Loucy (cell line): ENCODE measurements at regions not wholly inside any gene's neighbourhood (a gene's known extent, or its start where the extent isn't known, plus 50 kb on each side); places are given as distances from the start of the nearest gene placed in this dataset.

Source experiments
- H2AFZ ChIP-seq: fragments of 200-600 bp; sonication (generic); 2 replicates; pipeline ENCODE4 v1.6.0; 2016; ENCODE audit warnings: antibody characterized with exemption, mild to moderate bottlenecking, low read length, moderate library complexity
- H3F3A ChIP-seq: fragments of 200-600 bp; 2 replicates; pipeline ENCODE4 v1.6.0; 2016; ENCODE audit warnings: antibody characterized with exemption, low read depth, mild to moderate bottlenecking
- H3K27me3 ChIP-seq: fragments of 200-600 bp; sonication (generic); 2 replicates; pipeline ENCODE4 v1.6.1; 2014; ENCODE audit warnings: low read length, mild to moderate bottlenecking; ENCODE audit not compliant: insufficient read depth, poor library complexity, severe bottlenecking
- H3K36me3 ChIP-seq: fragments of 200-600 bp; sonication (generic); 2 replicates; pipeline ENCODE4 v1.6.1; 2016; ENCODE audit warnings: low read length; ENCODE audit not compliant: insufficient read depth
- H3K4me1 ChIP-seq: fragments of 200-600 bp; sonication (generic); 2 replicates; pipeline ENCODE4 v1.5.1; 2014; ENCODE audit warnings: low read length, mild to moderate bottlenecking; ENCODE audit not compliant: insufficient read depth, poor library complexity, severe bottlenecking
- H3K4me2 ChIP-seq: fragments of 200-600 bp; sonication (generic); 2 replicates; pipeline ENCODE4 v1.6.0; 2014; ENCODE audit warnings: antibody characterized with exemption, low read length, low read depth, mild to moderate bottlenecking; ENCODE audit not compliant: poor library complexity, severe bottlenecking
- H3K4me3 ChIP-seq: fragments of 200-600 bp; sonication (generic); 2 replicates; pipeline ENCODE4 v1.5.1; 2014; ENCODE audit warnings: low read length, mild to moderate bottlenecking, mixed read lengths; ENCODE audit not compliant: poor library complexity, severe bottlenecking
- H3K79me2 ChIP-seq: fragments of 200-600 bp; sonication (generic); 2 replicates; pipeline ENCODE4 v1.6.1; 2014; ENCODE audit warnings: low read length; ENCODE audit not compliant: insufficient read depth
- H3K9ac ChIP-seq: fragments of 200-600 bp; sonication (generic); 2 replicates; pipeline ENCODE4 v1.6.0; 2014; ENCODE audit warnings: mild to moderate bottlenecking, low read depth, low read length, moderate library complexity; ENCODE audit not compliant: poor library complexity, severe bottlenecking
- H3K9me2 ChIP-seq: fragments of 200-600 bp; sonication (generic); replicated peaks from 2 replicates; pipeline ENCODE4 v1.6.1; 2016; ENCODE audit warnings: low read depth, low read length, mixed read lengths
- H3K9me3 ChIP-seq: fragments of 200-600 bp; sonication (generic); 2 replicates; pipeline ENCODE4 v1.6.1; 2014; ENCODE audit warnings: mild to moderate bottlenecking, antibody characterized with exemption, low read length, low read depth; ENCODE audit not compliant: insufficient read depth
- H4K20me1 ChIP-seq: fragments of 200-600 bp; sonication (generic); 2 replicates; pipeline ENCODE4 v1.6.0; 2014; ENCODE audit warnings: antibody characterized with exemption, low read length, mild to moderate bottlenecking; ENCODE audit not compliant: insufficient read depth, poor library complexity, severe bottlenecking
- CTCF ChIP-seq: fragments of 200-600 bp; sonication (generic); conservative IDR thresholded peaks from 2 replicates; pipeline ENCODE4 v1.5.1; 2014; ENCODE audit warnings: mild to moderate bottlenecking, antibody characterized with exemption, low read length
- EZH2phosphoT487 ChIP-seq: fragments of 200-600 bp; IDR thresholded peaks from 2 replicates; pipeline ENCODE4 v1.6.1; 2018; ENCODE audit warnings: antibody characterized with exemption, mild to moderate bottlenecking, moderate library complexity, borderline replicate concordance

- no peaks in the 10 kb centered on the region for H3K79me2 ChIP-seq
- H3K4me1 ChIP-seq, result peaks cover 20% of the 10 kb centered on the region
- H3K9me2 ChIP-seq, result no peaks in the 10 kb centered on the region
- no peaks in the 10 kb centered on the region for H3K9me3 ChIP-seq
- no peak overlapping the region for H3K9ac ChIP-seq
- TF ChIP-seq CTCF, result no peak
- H4K20me1 ChIP-seq, result no peaks in the 10 kb centered on the region
- no peak overlapping the region for H2AFZ ChIP-seq
- H3K4me3 ChIP-seq, result no peak overlapping the region
- peaks cover 5% of the 10 kb centered on the region for H3F3A ChIP-seq
- no peaks in the 10 kb centered on the region for H3K36me3 ChIP-seq
- H3K4me2 ChIP-seq, result no peak overlapping the region
- no peaks in the 10 kb centered on the region for H3K27me3 ChIP-seq
These were observed 356.2 kb upstream of the SNX7 start for GRCh38 chr1:98305362-98305761.

GRCh38 chr1:98304888-98305287, 356.6 kb upstream of the SNX7 start:
- no peak overlapping the region for H3K4me2 ChIP-seq
- no peak overlapping the region for H2AFZ ChIP-seq
- H3K9ac ChIP-seq, result no peak overlapping the region
- H3K4me3 ChIP-seq, result no peak overlapping the region
- TF ChIP-seq CTCF, result no peak
- no peak for TF ChIP-seq EZH2phosphoT487
- H3K27me3 ChIP-seq, result no peaks in the 10 kb centered on the region
- no peaks in the 10 kb centered on the region for H3K9me2 ChIP-seq
- no peaks in the 10 kb centered on the region for H4K20me1 ChIP-seq
- no peaks in the 10 kb centered on the region for H3K9me3 ChIP-seq
- H3K79me2 ChIP-seq, result no peaks in the 10 kb centered on the region
- peaks cover 5% of the 10 kb centered on the region for H3F3A ChIP-seq
- peaks cover 20% of the 10 kb centered on the region for H3K4me1 ChIP-seq
- no peaks in the 10 kb centered on the region for H3K36me3 ChIP-seq

GRCh38 chr1:98299861-98300260, 361.7 kb upstream of the SNX7 start:
- Histone ChIP-seq H3K9me3 (no peaks in the 10 kb centered on the region), H3F3A (no peaks in the 10 kb centered on the region), H3K27me3 (no peaks in the 10 kb centered on the region), H4K20me1 (no peaks in the 10 kb centered on the region), H3K36me3 (no peaks in the 10 kb centered on the region), H3K4me2 (no peak overlapping the region), H3K9ac (no peak overlapping the region), H3K79me2 (no peaks in the 10 kb centered on the region), H2AFZ (0 out of 2 replicates have a peak overlapping the region, but pooled peaks have one; percentile 6), H3K4me1 (no peaks in the 10 kb centered on the region), H3K4me3 (no peak overlapping the region), H3K9me2 (no peaks in the 10 kb centered on the region)
- TF ChIP-seq CTCF, result no peak
- no peak for TF ChIP-seq EZH2phosphoT487
